ENCODE measurements at regions not wholly inside any gene's neighbourhood (a gene's known extent, or its start where the extent isn't known, plus 50 kb on each side); places are given as distances from the start of the nearest gene placed in this dataset.
A peak's percentile ranks its signal among the peaks of the same experiment; 100 is the strongest.

DNA sequence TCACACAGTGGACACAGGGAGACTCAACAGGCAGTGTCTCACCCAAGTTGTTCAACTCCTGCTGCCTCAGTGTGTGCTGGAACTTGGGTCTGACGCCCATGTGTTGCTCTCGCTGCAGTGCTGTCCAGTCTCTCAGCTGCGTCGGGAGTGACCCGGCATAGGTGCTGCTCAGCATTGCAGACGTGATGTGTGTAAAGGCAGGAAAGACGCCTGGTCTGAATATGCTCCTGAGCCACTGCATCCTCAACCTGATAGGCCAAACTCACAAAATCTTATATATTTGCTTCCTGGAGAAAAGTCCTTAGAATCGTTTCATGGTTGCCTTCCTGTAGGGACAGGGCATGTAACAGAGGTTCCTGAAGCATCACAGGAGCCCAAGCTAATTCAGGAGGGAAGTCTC is 152.9 kb downstream of the INSIG2 start:
- intact Hi-C loops (cut with micrococcal nuclease; ENCODE audit: unreplicated experiment), result no loop called here
- no peak for DNase-seq
- H3K4me1 Mint-ChIP-seq (ENCODE audit: low read depth, unreplicated experiment), result peaks cover 18% of the 10 kb centered on the region
- no peak overlapping the region for H3K27ac Mint-ChIP-seq (ENCODE audit: unreplicated experiment)
- no peaks in the 10 kb centered on the region for H3K36me3 Mint-ChIP-seq (ENCODE audit: insufficient read depth, unreplicated experiment)
- H3K9me3 Mint-ChIP-seq (ENCODE audit: low read depth, unreplicated experiment), result no peaks in the 10 kb centered on the region
- no peaks in the 10 kb centered on the region for H3K27me3 Mint-ChIP-seq (ENCODE audit: unreplicated experiment)
- BruUV-seq (replicated peaks), result no TSS peak
- CTCF ChIA-PET, result interaction anchor here (0.7 kb wide), 1 partner anchor 606 kb away, joined by 4 read pairs; the partner anchor contains the start of gene EN1
- no peak overlapping the region for H3K4me3 Mint-ChIP-seq (ENCODE audit: low read depth, unreplicated experiment)
- TF ChIP-seq, protein P1, sequence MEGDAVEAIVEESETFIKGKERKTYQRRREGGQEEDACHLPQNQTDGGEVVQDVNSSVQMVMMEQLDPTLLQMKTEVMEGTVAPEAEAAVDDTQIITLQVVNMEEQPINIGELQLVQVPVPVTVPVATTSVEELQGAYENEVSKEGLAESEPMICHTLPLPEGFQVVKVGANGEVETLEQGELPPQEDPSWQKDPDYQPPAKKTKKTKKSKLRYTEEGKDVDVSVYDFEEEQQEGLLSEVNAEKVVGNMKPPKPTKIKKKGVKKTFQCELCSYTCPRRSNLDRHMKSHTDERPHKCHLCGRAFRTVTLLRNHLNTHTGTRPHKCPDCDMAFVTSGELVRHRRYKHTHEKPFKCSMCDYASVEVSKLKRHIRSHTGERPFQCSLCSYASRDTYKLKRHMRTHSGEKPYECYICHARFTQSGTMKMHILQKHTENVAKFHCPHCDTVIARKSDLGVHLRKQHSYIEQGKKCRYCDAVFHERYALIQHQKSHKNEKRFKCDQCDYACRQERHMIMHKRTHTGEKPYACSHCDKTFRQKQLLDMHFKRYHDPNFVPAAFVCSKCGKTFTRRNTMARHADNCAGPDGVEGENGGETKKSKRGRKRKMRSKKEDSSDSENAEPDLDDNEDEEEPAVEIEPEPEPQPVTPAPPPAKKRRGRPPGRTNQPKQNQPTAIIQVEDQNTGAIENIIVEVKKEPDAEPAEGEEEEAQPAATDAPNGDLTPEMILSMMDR (IDR thresholded peaks at IDR 0.05; ENCODE audit: unreplicated experiment), result no peak

DNA sequence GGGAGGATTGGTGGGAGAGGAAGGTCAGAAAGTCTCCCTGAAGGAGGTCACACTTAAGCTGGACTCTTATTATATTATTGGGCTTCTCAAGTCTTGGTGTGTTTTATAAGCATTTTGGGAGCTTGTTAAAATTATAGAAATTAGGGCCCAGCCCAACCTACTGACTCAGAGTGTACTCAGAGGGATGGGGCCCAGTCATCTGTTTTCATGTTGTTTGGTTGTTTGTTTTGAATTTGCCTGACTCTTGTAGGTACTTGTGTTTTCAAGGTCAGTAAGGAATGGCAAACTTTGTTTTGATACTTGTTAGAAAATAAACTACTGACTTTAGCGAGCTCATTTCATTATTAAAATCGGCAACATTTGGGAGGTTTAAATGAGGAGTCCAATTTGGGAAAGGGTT is 152.0 kb downstream of the INSIG2 start:
- Mint-ChIP-seq H3K27ac (ENCODE audit: unreplicated experiment) (peak overlapping the region; percentile 1), H3K4me1 (ENCODE audit: low read depth, unreplicated experiment) (peaks cover 18% of the 10 kb centered on the region), H3K9me3 (ENCODE audit: low read depth, unreplicated experiment) (no peaks in the 10 kb centered on the region), H3K27me3 (ENCODE audit: unreplicated experiment) (no peaks in the 10 kb centered on the region), H3K4me3 (ENCODE audit: low read depth, unreplicated experiment) (no peak overlapping the region), H3K36me3 (ENCODE audit: insufficient read depth, unreplicated experiment) (no peaks in the 10 kb centered on the region)
- DNase-seq, result no peak
- TF ChIP-seq, protein P1 (IDR thresholded peaks at IDR 0.05; ENCODE audit: unreplicated experiment), result no peak
- intact Hi-C loops (cut with micrococcal nuclease; ENCODE audit: unreplicated experiment), result no loop called here
- BruUV-seq (replicated peaks), result no TSS peak
- CTCF ChIA-PET, result no interaction called here

DNA sequence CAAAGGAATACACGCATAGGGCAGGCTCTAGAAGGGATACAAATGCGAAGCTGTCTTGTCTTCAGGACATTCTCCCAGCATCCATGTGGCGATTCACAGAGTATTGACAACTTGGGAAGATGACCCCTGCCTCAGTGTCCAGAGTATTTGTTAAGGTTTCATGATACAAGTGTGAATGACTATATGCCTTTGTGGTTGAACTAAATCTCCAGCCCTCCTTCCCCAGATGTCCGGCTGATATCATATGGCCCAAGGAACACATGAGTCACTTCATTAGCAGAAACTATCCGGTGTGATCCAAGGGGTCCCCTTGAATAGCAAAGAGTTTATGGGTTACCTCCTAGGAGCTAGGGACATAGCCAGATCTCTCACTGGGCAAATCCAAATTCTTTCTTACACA is 151.0 kb downstream of the INSIG2 start:
- CTCF ChIA-PET, result interaction anchor here (0.8 kb wide), 1 partner anchor 1146 kb away, joined by 4 read pairs; no protein-coding TSS in a partner anchor
- no TSS peak for BruUV-seq (replicated peaks)
- no peak overlapping the region for H3K27ac Mint-ChIP-seq (ENCODE audit: unreplicated experiment)

DNA sequence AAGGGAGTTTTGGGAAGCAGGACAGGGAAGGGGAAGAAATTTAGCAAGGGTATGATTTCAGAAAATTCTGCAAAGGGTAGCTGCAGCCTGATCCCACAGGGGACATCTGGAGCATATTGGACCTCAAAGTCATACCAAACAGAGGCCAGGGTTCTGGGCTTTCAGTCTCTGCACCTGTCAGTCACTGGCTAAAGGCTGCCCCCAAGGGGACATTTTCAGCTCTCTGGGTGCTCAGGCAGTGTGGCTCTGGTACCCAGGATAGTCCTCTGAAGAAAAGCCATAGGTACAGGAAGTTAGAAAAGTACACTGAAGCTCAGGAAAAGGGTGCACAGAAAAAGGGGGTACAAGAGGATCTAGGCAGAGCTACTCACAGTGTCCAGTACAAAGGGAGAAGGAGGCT is 149.2 kb downstream of the INSIG2 start:
- no peaks in the 10 kb centered on the region for H3K36me3 Mint-ChIP-seq (ENCODE audit: insufficient read depth, unreplicated experiment)
- no peak overlapping the region for H3K4me3 Mint-ChIP-seq (ENCODE audit: low read depth, unreplicated experiment)
- CTCF ChIA-PET, result interaction anchor here (0.9 to 1.0 kb wide), 2 partner anchors 9 to 618 kb away, joined by 3 read pairs; no protein-coding TSS in a partner anchor
- H3K4me1 Mint-ChIP-seq (ENCODE audit: low read depth, unreplicated experiment), result peaks cover 9% of the 10 kb centered on the region
- intact Hi-C loops (cut with micrococcal nuclease; ENCODE audit: unreplicated experiment), result no loop called here
- BruUV-seq (replicated peaks), result no TSS peak
- no peak for DNase-seq
- no peaks in the 10 kb centered on the region for H3K27me3 Mint-ChIP-seq (ENCODE audit: unreplicated experiment)
- no peak overlapping the region for H3K27ac Mint-ChIP-seq (ENCODE audit: unreplicated experiment)
- H3K9me3 Mint-ChIP-seq (ENCODE audit: low read depth, unreplicated experiment), result no peaks in the 10 kb centered on the region
- TF ChIP-seq, protein P1 (IDR thresholded peaks at IDR 0.05; ENCODE audit: unreplicated experiment), result no peak

More for the DNA sequence above, 151.0 kb downstream of the INSIG2 start:
- TF ChIP-seq, protein P1 (IDR thresholded peaks at IDR 0.05; ENCODE audit: unreplicated experiment), result no peak
- intact Hi-C loops (cut with micrococcal nuclease; ENCODE audit: unreplicated experiment), result no loop called here
- no peaks in the 10 kb centered on the region for H3K36me3 Mint-ChIP-seq (ENCODE audit: insufficient read depth, unreplicated experiment)
- no peaks in the 10 kb centered on the region for H3K27me3 Mint-ChIP-seq (ENCODE audit: unreplicated experiment)
- H3K4me1 Mint-ChIP-seq (ENCODE audit: low read depth, unreplicated experiment), result peaks cover 18% of the 10 kb centered on the region
- DNase-seq, result no peak
- H3K4me3 Mint-ChIP-seq (ENCODE audit: low read depth, unreplicated experiment), result no peak overlapping the region
- H3K9me3 Mint-ChIP-seq (ENCODE audit: low read depth, unreplicated experiment), result no peaks in the 10 kb centered on the region
